HG03520 (cell line): ENCODE measurements at regions not wholly inside any gene's neighbourhood (a gene's known extent, or its start where the extent isn't known, plus 50 kb on each side); places are given as distances from the start of the nearest gene placed in this dataset.
"Not testable (repeated sequence)": the region's sequence is repeated elsewhere in the genome, so short reads cannot be mapped to it uniquely, and the experiment has no call there.

Experiments
- ATAC-seq: cut with Tn5 transposase; IDR thresholded peaks from one replicate; pipeline ENCODE4 v1.9.1; 2021; ENCODE audit warnings: mild to moderate bottlenecking, moderate library complexity; ENCODE audit not compliant: unreplicated experiment

- not testable (repeated sequence) for ATAC-seq
Measured at GRCh38 chr12:127140864-127141484, 1126.0 kb upstream of the TMEM132C start.

GRCh38 chr12:127143020-127143419, 1124.0 kb upstream of the TMEM132C start:
- ATAC-seq = no peak

GRCh38 chr12:127144770-127145169, 1122.2 kb upstream of the TMEM132C start:
- no peak for ATAC-seq

- no peak for ATAC-seq
Measured at GRCh38 chr12:127145241-127145928, 1121.6 kb upstream of the TMEM132C start.

GRCh38 chr12:127145929-127146789, 1120.8 kb upstream of the TMEM132C start:
- ATAC-seq = no peak

DNA sequence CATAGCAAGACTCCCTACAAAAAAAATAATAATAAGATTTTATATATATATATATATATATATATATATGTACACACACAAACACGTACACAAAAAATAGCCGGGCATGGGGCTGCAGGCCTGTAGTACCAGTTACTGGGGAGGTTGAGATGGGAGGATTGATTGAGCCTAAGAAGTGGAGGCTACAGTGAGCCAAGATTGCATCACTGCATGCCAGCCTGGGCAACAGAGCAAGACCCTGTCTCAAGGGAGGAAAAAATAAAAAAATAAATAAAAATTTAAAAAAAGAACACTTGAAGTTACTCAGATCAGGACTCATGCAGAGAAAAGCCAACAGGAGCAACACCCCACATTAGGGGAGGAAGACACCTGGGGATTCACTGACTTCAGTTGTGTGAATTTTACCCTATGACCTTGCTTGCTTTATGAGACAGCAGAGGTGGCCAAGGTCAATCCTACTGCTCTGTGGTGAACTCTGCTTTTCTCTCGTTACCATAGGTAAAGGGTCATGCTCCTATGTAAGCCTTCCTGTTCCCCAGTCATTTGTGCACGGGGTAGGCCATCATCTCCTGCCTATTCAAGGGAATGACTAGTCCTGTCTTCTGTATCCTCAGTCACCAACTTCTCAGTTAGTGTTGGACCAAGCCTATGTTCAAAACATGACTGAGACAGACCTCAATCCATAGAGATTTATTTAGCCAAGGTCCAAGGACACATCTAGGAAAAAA, 1119.8 kb upstream of the TMEM132C start:
- ATAC-seq = no peak

- ATAC-seq = no peak
Measured at GRCh38 chr12:127147724-127148123, 1119.2 kb upstream of the TMEM132C start.

DNA sequence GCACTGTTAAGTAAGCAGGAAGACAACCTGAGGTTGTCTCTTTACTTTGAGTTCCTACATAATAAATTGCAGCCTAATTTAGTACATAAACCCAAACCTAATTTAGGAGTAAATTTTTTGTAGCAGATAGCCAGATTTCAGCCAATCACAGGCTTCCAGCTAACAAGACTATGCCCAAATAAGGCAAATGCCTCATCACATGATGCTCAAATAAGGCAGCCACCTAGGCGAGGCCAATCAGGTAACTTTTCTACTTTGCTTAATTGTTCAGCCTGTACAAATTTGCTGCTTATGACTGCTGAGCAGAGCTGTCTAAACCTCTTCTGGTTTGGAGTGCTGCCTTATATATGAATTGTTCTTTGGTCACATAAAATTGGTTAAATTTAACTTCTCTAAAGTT, 1118.7 kb upstream of the TMEM132C start:
- no peak for ATAC-seq

DNA sequence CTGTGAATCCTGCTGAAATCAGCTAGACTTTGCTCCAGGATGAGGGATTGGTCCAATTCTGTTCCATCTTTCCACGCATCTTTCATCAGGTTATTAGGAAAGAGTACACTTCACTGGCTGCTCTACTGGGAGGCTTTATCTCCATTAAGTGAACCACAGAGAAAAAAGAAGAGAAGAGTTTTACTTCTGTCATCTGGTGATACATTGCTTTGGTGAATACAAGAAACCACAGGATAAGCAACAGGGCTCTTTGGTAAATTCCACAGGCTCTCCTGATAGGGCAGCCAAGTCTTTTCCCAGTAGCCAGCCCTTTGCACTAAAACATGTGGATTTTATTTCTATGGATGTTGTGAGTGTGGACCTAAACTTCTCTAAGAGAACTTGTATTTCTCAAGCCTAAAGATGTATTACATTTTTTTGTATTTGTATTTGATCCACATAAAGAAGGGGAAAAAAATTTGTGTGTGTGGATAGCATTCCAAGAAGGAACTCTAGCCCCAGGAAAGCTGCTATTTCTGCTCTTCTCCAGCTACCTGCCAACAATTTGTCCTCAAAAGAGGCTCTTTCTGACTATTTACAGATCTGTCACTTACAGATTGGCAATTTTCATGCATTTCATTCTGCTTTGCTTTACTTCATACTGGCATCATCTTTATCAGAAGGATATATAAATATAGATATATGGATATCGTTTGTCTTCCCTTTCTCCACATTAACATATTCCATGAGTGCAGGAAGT, 1117.6 kb upstream of the TMEM132C start:
- ATAC-seq = no peak

GRCh38 chr12:127150028-127150427, 1116.9 kb upstream of the TMEM132C start:
- ATAC-seq = peak; percentile 84

DNA sequence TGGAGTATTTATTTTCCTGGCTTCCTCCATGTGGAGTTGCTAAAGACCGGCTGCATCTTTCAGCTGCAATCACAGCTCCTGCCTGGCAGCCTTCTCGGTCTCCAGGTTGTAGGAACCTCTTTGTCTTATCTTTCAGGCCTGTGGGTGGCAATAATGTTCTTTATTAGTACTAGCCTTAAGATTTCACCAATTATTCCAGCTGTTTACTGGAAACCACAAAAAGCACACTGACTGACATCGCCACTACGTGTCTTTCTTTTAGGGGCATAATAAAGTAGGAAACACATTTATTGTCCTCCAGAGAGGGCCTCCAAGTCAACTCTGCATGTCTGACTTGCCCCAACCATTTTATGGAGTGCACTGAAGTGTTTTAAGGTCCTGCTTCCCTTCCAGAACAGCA, 1116.5 kb upstream of the TMEM132C start:
- ATAC-seq = no peak

DNA sequence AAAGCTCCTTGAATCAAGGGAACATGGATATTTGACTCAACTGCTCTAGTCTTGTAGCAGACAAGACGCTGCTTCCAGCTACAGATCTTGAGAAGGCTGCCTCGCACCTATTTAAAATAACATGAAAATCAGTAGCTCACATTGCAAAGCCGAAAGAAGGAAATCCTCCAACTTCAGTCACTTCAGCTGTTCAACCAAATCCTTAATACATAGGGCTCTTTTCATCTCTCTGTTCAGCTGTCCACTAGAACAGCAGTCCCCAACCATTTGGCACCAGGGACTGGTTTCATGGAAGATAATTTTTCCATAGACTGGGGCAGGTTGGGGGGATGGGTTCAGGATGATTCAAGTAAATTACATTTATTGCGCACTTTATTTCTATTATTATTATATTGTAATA, 1116.0 kb upstream of the TMEM132C start:
- no peak for ATAC-seq

DNA sequence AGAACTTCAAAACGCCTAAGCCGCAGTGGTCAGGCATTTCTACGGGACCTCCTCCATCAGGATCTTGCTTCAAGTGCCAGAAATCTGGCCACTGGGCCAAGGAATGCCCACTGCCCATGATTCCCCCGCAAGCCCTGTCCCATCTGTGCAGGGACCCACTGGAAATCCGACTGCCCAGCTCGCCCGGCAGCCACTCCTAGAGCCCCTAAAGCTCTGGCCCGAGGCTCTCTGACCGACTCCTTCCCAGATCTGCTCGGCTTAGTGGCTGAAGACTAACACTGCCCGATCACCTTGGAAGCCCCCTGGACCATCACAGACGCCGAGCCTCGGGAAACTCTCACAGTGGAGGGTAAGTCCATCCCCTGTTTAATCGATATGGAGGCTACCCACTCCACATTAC, 1113.0 kb upstream of the TMEM132C start:
- ATAC-seq = no peak

DNA sequence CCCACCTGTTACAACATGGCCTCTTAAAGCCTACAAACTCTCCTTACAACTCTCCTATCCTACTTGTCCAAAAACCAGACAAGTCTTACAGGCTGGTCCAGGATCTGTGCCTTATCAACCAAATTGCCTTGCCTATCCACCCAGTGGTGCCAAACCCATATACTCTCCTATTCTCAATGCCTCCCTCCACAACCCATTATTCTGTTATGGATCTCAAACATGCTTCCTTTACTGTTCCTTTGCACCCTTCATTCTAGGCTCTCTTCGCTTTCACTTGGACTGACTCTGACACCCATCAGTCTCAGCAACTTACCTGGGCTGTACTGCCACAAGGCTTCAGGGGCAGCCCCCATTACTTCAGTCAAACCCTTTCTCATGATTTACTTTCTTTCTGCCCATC, 1112.1 kb upstream of the TMEM132C start:
- ATAC-seq = not testable (repeated sequence)

DNA sequence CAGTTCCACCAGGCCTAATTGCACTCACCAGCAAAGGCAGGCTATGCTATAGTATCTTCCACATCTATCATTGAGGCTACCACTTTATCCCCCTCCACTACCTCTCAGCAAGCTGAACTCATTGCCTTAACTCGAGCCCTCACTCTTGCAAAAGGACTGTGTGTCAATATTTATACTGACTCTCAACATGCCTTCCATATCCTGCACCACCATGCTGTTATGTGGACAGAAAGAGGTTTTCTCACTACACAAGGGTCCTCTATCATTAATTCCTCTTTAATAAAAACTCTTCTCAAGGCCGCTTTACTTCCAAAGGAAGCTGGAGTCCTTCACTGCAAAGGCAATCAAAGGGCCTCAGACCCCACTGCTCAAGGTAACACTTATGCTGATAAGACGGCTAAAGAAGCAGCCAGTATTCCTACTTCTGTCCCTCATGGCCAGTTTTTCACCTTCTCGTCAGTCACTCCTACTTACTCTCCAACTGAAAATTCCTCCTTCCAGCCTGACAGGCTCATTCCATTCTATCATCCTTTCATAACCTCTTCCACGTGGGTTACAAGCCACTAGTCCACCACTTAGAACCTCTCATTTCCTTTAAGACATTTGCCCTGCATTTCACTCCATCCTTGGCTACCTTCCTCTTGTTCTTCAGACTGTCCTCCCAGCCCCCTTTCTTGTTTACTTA, 1110.9 kb upstream of the TMEM132C start:
- ATAC-seq = not testable (repeated sequence)

DNA sequence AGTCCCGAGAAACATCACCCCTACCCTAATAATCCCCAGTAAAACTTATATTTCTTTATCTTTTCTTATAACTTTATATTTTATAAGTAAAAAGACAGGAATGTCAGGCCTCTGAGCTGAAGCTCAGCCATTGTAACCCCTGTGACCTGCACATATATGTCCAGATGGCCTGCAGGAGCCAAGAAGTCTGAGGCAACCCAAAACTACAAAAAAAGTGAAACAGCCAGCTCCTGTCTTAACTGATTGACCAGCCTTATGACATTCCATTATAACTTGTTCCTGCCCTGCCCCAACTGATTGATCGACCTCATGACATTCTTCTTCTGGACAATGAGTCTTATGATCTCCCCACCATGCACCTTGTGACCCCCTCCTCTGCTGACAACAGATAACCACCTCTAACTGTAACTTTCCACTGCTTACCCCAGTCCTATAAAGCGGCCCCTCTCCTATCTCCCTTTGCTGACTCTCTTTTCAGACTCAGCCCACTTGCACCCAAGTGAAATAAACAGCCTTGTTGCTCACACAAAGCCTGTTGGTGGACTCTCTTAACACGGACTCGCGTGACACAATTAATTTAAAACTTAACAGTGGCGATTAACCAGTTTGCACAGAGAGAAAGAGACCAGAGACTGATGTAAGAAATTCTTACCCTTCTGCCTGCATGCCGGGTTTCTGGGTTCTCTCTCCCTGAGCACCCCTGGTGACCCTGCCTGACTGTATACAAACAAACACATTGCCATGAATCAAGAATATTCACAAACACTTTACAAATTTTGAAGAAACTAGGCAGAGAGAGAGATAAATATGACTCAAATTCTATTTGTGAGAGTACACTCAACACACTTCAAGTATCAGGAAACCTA, 1109.2 kb upstream of the TMEM132C start:
- not testable (repeated sequence) for ATAC-seq

DNA sequence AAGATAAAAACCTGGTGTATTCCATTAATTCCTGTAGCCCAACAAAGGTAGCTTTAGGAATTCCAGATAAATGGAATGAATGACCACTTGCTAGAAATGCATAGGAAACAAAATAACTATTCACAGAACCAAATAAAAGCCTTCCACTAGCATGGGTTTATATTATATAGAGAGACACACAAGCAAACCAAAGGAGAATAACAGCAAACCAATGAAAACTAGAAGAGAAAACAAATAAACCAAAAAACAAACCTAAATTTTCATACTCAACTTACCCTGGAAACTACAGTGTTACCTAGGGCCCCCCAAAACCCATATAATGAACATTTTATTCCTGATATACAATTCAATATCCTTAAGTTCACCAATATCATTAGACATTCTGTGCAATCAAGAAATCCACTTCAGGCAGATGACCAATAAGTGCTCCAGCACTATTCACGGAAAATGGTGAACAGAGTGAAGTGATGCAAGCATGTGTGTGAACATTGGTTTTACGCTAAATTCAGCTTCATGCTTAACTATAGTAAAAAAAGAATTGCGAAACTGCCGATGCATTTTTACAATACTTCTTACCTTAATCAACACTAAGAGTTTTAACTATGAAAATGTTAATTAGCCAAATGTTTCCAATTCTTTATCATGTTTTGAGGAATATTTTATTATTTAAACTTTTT, 1108.4 kb upstream of the TMEM132C start:
- ATAC-seq = no peak

GRCh38 chr12:127161466-127161865, 1105.5 kb upstream of the TMEM132C start:
- ATAC-seq = no peak
